Ectodermal cell (in vitro differentiated cells): ENCODE measurements at regions not wholly inside any gene's neighbourhood (a gene's known extent, or its start where the extent isn't known, plus 50 kb on each side); places are given as distances from the start of the nearest gene placed in this dataset.

ENCODE experiments used
- H3K27ac ChIP-seq: 2 replicates; pipeline ENCODE4 v1.7.0; 2013; ENCODE audit warnings: mild to moderate bottlenecking, low read depth, low read length; ENCODE audit not compliant: insufficient read depth, poor library complexity, severe bottlenecking
- H3K27me3 ChIP-seq: 2 replicates; pipeline ENCODE4 v1.7.0; 2013; ENCODE audit warnings: mild to moderate bottlenecking, low read length; ENCODE audit not compliant: insufficient read depth, control insufficient read depth, poor library complexity, severe bottlenecking
- H3K36me3 ChIP-seq: one replicate; pipeline ENCODE4 v1.7.0; 2013; ENCODE audit warnings: low read length; ENCODE audit not compliant: control insufficient read depth, insufficient read depth
- H3K4me1 ChIP-seq: one replicate; pipeline ENCODE4 v1.7.0; 2013; ENCODE audit warnings: low read length; ENCODE audit not compliant: control insufficient read depth, insufficient read depth
- H3K4me3 ChIP-seq: 2 replicates; pipeline ENCODE4 v1.7.0; 2013; ENCODE audit warnings: low read depth, low read length, control low read depth; ENCODE audit not compliant: insufficient read depth
- H3K9me3 ChIP-seq: 2 replicates; pipeline ENCODE4 v1.7.0; 2013; ENCODE audit warnings: mild to moderate bottlenecking, low read length, moderate library complexity; ENCODE audit not compliant: control insufficient read depth
- WGBS, 2 experiments: methylation state at CpG; one replicate each; pipeline ENCODE4 v1.1.7; 2013; ENCODE audit warnings: missing lambda C conversion rate in 2 of 2; 5-methylcytosine and 5-hydroxymethylcytosine counted together

- 59 to 60% methylated on average over 4 of the region's 4 CpGs for WGBS, 2 experiments
- Histone ChIP-seq H3K9me3 (no peaks in the 10 kb centered on the region), H3K4me3 (peak overlapping the region; percentile 2), H3K36me3 (no peaks in the 10 kb centered on the region), H3K27me3 (no peaks in the 10 kb centered on the region), H3K4me1 (peaks cover 23% of the 10 kb centered on the region), H3K27ac (no peak overlapping the region)
Observed at GRCh38 chr1:58157256-58157655, 389.3 kb downstream of the OMA1 start.

GRCh38 chr1:58156831-58157230 lies 389.7 kb downstream of the OMA1 start:
- WGBS, 2 experiments = 83 to 89% methylated on average over 3 of the region's 3 CpGs
- Histone ChIP-seq H3K27ac (no peak overlapping the region), H3K9me3 (no peaks in the 10 kb centered on the region), H3K36me3 (no peaks in the 10 kb centered on the region), H3K27me3 (no peaks in the 10 kb centered on the region), H3K4me1 (peaks cover 23% of the 10 kb centered on the region), H3K4me3 (no peak overlapping the region)

GRCh38 chr1:58156124-58156468 lies 390.4 kb downstream of the OMA1 start:
- H3K27ac ChIP-seq = no peak overlapping the region
- no peaks in the 10 kb centered on the region for H3K9me3 ChIP-seq
- no peaks in the 10 kb centered on the region for H3K36me3 ChIP-seq
- H3K4me1 ChIP-seq = peaks cover 23% of the 10 kb centered on the region
- no peak overlapping the region for H3K4me3 ChIP-seq
- H3K27me3 ChIP-seq = no peaks in the 10 kb centered on the region
- 100% methylated on average over 1 of the region's 1 CpG for WGBS, 2 experiments

GRCh38 chr1:58155418-58156123 lies 391.0 kb downstream of the OMA1 start:
- H3K27ac ChIP-seq = no peak overlapping the region
- peaks cover 23% of the 10 kb centered on the region for H3K4me1 ChIP-seq
- H3K36me3 ChIP-seq = no peaks in the 10 kb centered on the region
- H3K27me3 ChIP-seq = no peaks in the 10 kb centered on the region
- no peaks in the 10 kb centered on the region for H3K9me3 ChIP-seq
- 83% methylated on average over 7 of the region's 7 CpGs for WGBS, 2 experiments
- no peak overlapping the region for H3K4me3 ChIP-seq

- WGBS, 2 experiments = 93 to 94% methylated on average over 2 of the region's 2 CpGs
- H3K9me3 ChIP-seq = no peaks in the 10 kb centered on the region
- no peaks in the 10 kb centered on the region for H3K36me3 ChIP-seq
- no peaks in the 10 kb centered on the region for H3K27me3 ChIP-seq
- no peak overlapping the region for H3K4me3 ChIP-seq
- no peak overlapping the region for H3K27ac ChIP-seq
- peaks cover 23% of the 10 kb centered on the region for H3K4me1 ChIP-seq
Observed at GRCh38 chr1:58154256-58154655, 392.3 kb downstream of the OMA1 start.

GRCh38 chr1:58152697-58153096 lies 393.8 kb downstream of the OMA1 start:
- Histone ChIP-seq H3K4me3 (no peak overlapping the region), H3K4me1 (peaks cover 14% of the 10 kb centered on the region), H3K27me3 (no peaks in the 10 kb centered on the region), H3K27ac (no peak overlapping the region), H3K36me3 (no peaks in the 10 kb centered on the region), H3K9me3 (no peaks in the 10 kb centered on the region)
- 97 to 100% methylated on average over 3 of the region's 3 CpGs for WGBS, 2 experiments

- Histone ChIP-seq H3K27me3 (no peaks in the 10 kb centered on the region), H3K27ac (no peak overlapping the region)
- 87 to 88% methylated on average over 6 of the region's 6 CpGs for WGBS, 2 experiments
Observed at GRCh38 chr1:58149271-58149812, 397.2 kb downstream of the OMA1 start.

GRCh38 chr1:58144698-58145270 lies 401.7 kb downstream of the OMA1 start:
- Histone ChIP-seq H3K36me3 (no peaks in the 10 kb centered on the region), H3K27me3 (no peaks in the 10 kb centered on the region), H3K4me3 (no peak overlapping the region), H3K27ac (no peak overlapping the region), H3K4me1 (no peaks in the 10 kb centered on the region), H3K9me3 (no peaks in the 10 kb centered on the region)
- 83% methylated on average over 5 of the region's 5 CpGs for WGBS, 2 experiments

More at GRCh38 chr1:58149271-58149812, 397.2 kb downstream of the OMA1 start:
- Histone ChIP-seq H3K4me1 (no peaks in the 10 kb centered on the region), H3K36me3 (no peaks in the 10 kb centered on the region), H3K9me3 (no peaks in the 10 kb centered on the region), H3K4me3 (no peak overlapping the region)

GRCh38 chr1:58143972-58144697 lies 402.4 kb downstream of the OMA1 start:
- 88 to 95% methylated on average over 3 to 4 of the region's 4 CpGs for WGBS, 2 experiments
- Histone ChIP-seq H3K27ac (no peak overlapping the region), H3K4me1 (no peaks in the 10 kb centered on the region), H3K27me3 (no peaks in the 10 kb centered on the region), H3K9me3 (no peaks in the 10 kb centered on the region), H3K36me3 (no peaks in the 10 kb centered on the region), H3K4me3 (no peak overlapping the region)

- no peak overlapping the region for H3K4me3 ChIP-seq
- 60 to 67% methylated on average over 2 of the region's 2 CpGs for WGBS, 2 experiments
- H3K9me3 ChIP-seq = no peaks in the 10 kb centered on the region
- no peak overlapping the region for H3K27ac ChIP-seq
- no peaks in the 10 kb centered on the region for H3K27me3 ChIP-seq
- no peaks in the 10 kb centered on the region for H3K4me1 ChIP-seq
- no peaks in the 10 kb centered on the region for H3K36me3 ChIP-seq
Observed at GRCh38 chr1:58136387-58136786, 410.1 kb downstream of the OMA1 start.
